ENCODE measurements at regions not wholly inside any gene's neighbourhood (a gene's known extent, or its start where the extent isn't known, plus 50 kb on each side); places are given as distances from the start of the nearest gene placed in this dataset.
"Not testable (repeated sequence)": the region's sequence is repeated elsewhere in the genome, so short reads cannot be mapped to it uniquely, and the experiment has no call there.

- H3K27ac ChIP-seq (ENCODE audit: low read depth in 2 of 2, low read length in 2 of 2) = no peak overlapping the region
- peaks cover 0 to 2% of the 10 kb centered on the region in 2 donors for H3K27me3 ChIP-seq (ENCODE audit: control insufficient read depth in 2 of 2, insufficient read depth in 2 of 2, low read length in 2 of 2)
- peak overlapping the region in 1 of 2 donors; percentile 33 for H3K4me3 ChIP-seq (ENCODE audit: low read length in 2 of 2)
- peaks cover 0 to 4% of the 10 kb centered on the region in 2 donors for H3K4me1 ChIP-seq (ENCODE audit: control insufficient read depth in 2 of 2, insufficient read depth in 2 of 2, low read length in 2 of 2)
- no peaks in the 10 kb centered on the region for H3K36me3 ChIP-seq (ENCODE audit: control insufficient read depth in 2 of 2, insufficient read depth in 2 of 2, low read length in 2 of 2)
- H3K9ac ChIP-seq (ENCODE audit: low read depth in 1 of 2, low read length in 2 of 2) = no peak overlapping the region
- H3K9me3 ChIP-seq (ENCODE audit: control insufficient read depth in 2 of 2, low read length in 2 of 2) = no peaks in the 10 kb centered on the region
Observed at GRCh38 chr4:42282081-42282901, 115.0 kb upstream of the SHISA3 start.

GRCh38 chr4:42284030-42284429 lies 113.3 kb upstream of the SHISA3 start:
- H3K9ac ChIP-seq (ENCODE audit: low read depth in 1 of 2, low read length in 2 of 2) = no peak overlapping the region
- H3K4me3 ChIP-seq (ENCODE audit: low read length in 2 of 2) = no peak overlapping the region
- H3K27ac ChIP-seq (ENCODE audit: low read depth in 2 of 2, low read length in 2 of 2) = no peak overlapping the region
- no peaks in the 10 kb centered on the region for H3K36me3 ChIP-seq (ENCODE audit: control insufficient read depth in 2 of 2, insufficient read depth in 2 of 2, low read length in 2 of 2)
- H3K27me3 ChIP-seq (ENCODE audit: control insufficient read depth in 2 of 2, insufficient read depth in 2 of 2, low read length in 2 of 2) = peaks cover 0 to 2% of the 10 kb centered on the region in 2 donors
- H3K4me1 ChIP-seq (ENCODE audit: control insufficient read depth in 2 of 2, insufficient read depth in 2 of 2, low read length in 2 of 2) = peaks cover 0 to 4% of the 10 kb centered on the region in 2 donors
- H3K9me3 ChIP-seq (ENCODE audit: control insufficient read depth in 2 of 2, low read length in 2 of 2) = no peaks in the 10 kb centered on the region

GRCh38 chr4:42288876-42289275 lies 108.4 kb upstream of the SHISA3 start:
- not testable (repeated sequence) for H3K4me3 ChIP-seq (ENCODE audit: low read length in 2 of 2); H3K27me3 ChIP-seq (ENCODE audit: control insufficient read depth in 2 of 2, insufficient read depth in 2 of 2, low read length in 2 of 2); H3K4me1 ChIP-seq (ENCODE audit: control insufficient read depth in 2 of 2, insufficient read depth in 2 of 2, low read length in 2 of 2); H3K9me3 ChIP-seq (ENCODE audit: control insufficient read depth in 2 of 2, low read length in 2 of 2); H3K27ac ChIP-seq (ENCODE audit: low read depth in 2 of 2, low read length in 2 of 2); H3K9ac ChIP-seq (ENCODE audit: low read depth in 1 of 2, low read length in 2 of 2); H3K36me3 ChIP-seq (ENCODE audit: control insufficient read depth in 2 of 2, insufficient read depth in 2 of 2, low read length in 2 of 2)

GRCh38 chr4:42292192-42292591 lies 105.1 kb upstream of the SHISA3 start:
- not testable (repeated sequence) for H3K9me3 ChIP-seq (ENCODE audit: control insufficient read depth in 2 of 2, low read length in 2 of 2); H3K27me3 ChIP-seq (ENCODE audit: control insufficient read depth in 2 of 2, insufficient read depth in 2 of 2, low read length in 2 of 2); H3K4me3 ChIP-seq (ENCODE audit: low read length in 2 of 2)

GRCh38 chr4:42293967-42294813 lies 103.1 kb upstream of the SHISA3 start:
- Histone ChIP-seq H3K4me3 (ENCODE audit: low read length in 2 of 2) (no peak overlapping the region), H3K9me3 (ENCODE audit: control insufficient read depth in 2 of 2, low read length in 2 of 2) (no peaks in the 10 kb centered on the region), H3K27ac (ENCODE audit: low read depth in 2 of 2, low read length in 2 of 2) (no peak overlapping the region), H3K36me3 (ENCODE audit: control insufficient read depth in 2 of 2, insufficient read depth in 2 of 2, low read length in 2 of 2) (no peaks in the 10 kb centered on the region), H3K9ac (ENCODE audit: low read depth in 1 of 2, low read length in 2 of 2) (no peak overlapping the region), H3K27me3 (ENCODE audit: control insufficient read depth in 2 of 2, insufficient read depth in 2 of 2, low read length in 2 of 2) (no peaks in the 10 kb centered on the region), H3K4me1 (ENCODE audit: control insufficient read depth in 2 of 2, insufficient read depth in 2 of 2, low read length in 2 of 2) (no peaks in the 10 kb centered on the region)

More at GRCh38 chr4:42292192-42292591, 105.1 kb upstream of the SHISA3 start:
- not testable (repeated sequence) for H3K36me3 ChIP-seq (ENCODE audit: control insufficient read depth in 2 of 2, insufficient read depth in 2 of 2, low read length in 2 of 2); H3K27ac ChIP-seq (ENCODE audit: low read depth in 2 of 2, low read length in 2 of 2); H3K4me1 ChIP-seq (ENCODE audit: control insufficient read depth in 2 of 2, insufficient read depth in 2 of 2, low read length in 2 of 2); H3K9ac ChIP-seq (ENCODE audit: low read depth in 1 of 2, low read length in 2 of 2)

GRCh38 chr4:42296196-42296595 lies 101.1 kb upstream of the SHISA3 start:
- no peak overlapping the region for H3K9ac ChIP-seq (ENCODE audit: low read depth in 1 of 2, low read length in 2 of 2)
- H3K4me3 ChIP-seq (ENCODE audit: low read length in 2 of 2) = no peak overlapping the region
- H3K4me1 ChIP-seq (ENCODE audit: control insufficient read depth in 2 of 2, insufficient read depth in 2 of 2, low read length in 2 of 2) = no peaks in the 10 kb centered on the region
- H3K27me3 ChIP-seq (ENCODE audit: control insufficient read depth in 2 of 2, insufficient read depth in 2 of 2, low read length in 2 of 2) = no peaks in the 10 kb centered on the region
- H3K9me3 ChIP-seq (ENCODE audit: control insufficient read depth in 2 of 2, low read length in 2 of 2) = no peaks in the 10 kb centered on the region
- no peaks in the 10 kb centered on the region for H3K36me3 ChIP-seq (ENCODE audit: control insufficient read depth in 2 of 2, insufficient read depth in 2 of 2, low read length in 2 of 2)
- H3K27ac ChIP-seq (ENCODE audit: low read depth in 2 of 2, low read length in 2 of 2) = no peak overlapping the region

- no peaks in the 10 kb centered on the region for H3K36me3 ChIP-seq (ENCODE audit: control insufficient read depth in 2 of 2, insufficient read depth in 2 of 2, low read length in 2 of 2)
- no peak overlapping the region for H3K9ac ChIP-seq (ENCODE audit: low read depth in 1 of 2, low read length in 2 of 2)
- no peaks in the 10 kb centered on the region for H3K4me1 ChIP-seq (ENCODE audit: control insufficient read depth in 2 of 2, insufficient read depth in 2 of 2, low read length in 2 of 2)
- H3K27ac ChIP-seq (ENCODE audit: low read depth in 2 of 2, low read length in 2 of 2) = no peak overlapping the region
- no peak overlapping the region for H3K4me3 ChIP-seq (ENCODE audit: low read length in 2 of 2)
- no peaks in the 10 kb centered on the region for H3K27me3 ChIP-seq (ENCODE audit: control insufficient read depth in 2 of 2, insufficient read depth in 2 of 2, low read length in 2 of 2)
- no peaks in the 10 kb centered on the region for H3K9me3 ChIP-seq (ENCODE audit: control insufficient read depth in 2 of 2, low read length in 2 of 2)
Observed at GRCh38 chr4:42302348-42302747, 94.9 kb upstream of the SHISA3 start.

- H3K9ac ChIP-seq (ENCODE audit: low read depth in 1 of 2, low read length in 2 of 2) = no peak overlapping the region
- H3K4me3 ChIP-seq (ENCODE audit: low read length in 2 of 2) = no peak overlapping the region
- no peaks in the 10 kb centered on the region for H3K4me1 ChIP-seq (ENCODE audit: control insufficient read depth in 2 of 2, insufficient read depth in 2 of 2, low read length in 2 of 2)
- H3K27me3 ChIP-seq (ENCODE audit: control insufficient read depth in 2 of 2, insufficient read depth in 2 of 2, low read length in 2 of 2) = no peaks in the 10 kb centered on the region
- no peaks in the 10 kb centered on the region for H3K9me3 ChIP-seq (ENCODE audit: control insufficient read depth in 2 of 2, low read length in 2 of 2)
- H3K36me3 ChIP-seq (ENCODE audit: control insufficient read depth in 2 of 2, insufficient read depth in 2 of 2, low read length in 2 of 2) = no peaks in the 10 kb centered on the region
- H3K27ac ChIP-seq (ENCODE audit: low read depth in 2 of 2, low read length in 2 of 2) = no peak overlapping the region
Observed at GRCh38 chr4:42306221-42307109, 90.8 kb upstream of the SHISA3 start.

- H3K27me3 ChIP-seq (ENCODE audit: control insufficient read depth in 2 of 2, insufficient read depth in 2 of 2, low read length in 2 of 2) = no peaks in the 10 kb centered on the region
- no peak overlapping the region for H3K4me3 ChIP-seq (ENCODE audit: low read length in 2 of 2)
- peaks cover 0 to 3% of the 10 kb centered on the region in 2 donors for H3K4me1 ChIP-seq (ENCODE audit: control insufficient read depth in 2 of 2, insufficient read depth in 2 of 2, low read length in 2 of 2)
- H3K36me3 ChIP-seq (ENCODE audit: control insufficient read depth in 2 of 2, insufficient read depth in 2 of 2, low read length in 2 of 2) = no peaks in the 10 kb centered on the region
- H3K9me3 ChIP-seq (ENCODE audit: control insufficient read depth in 2 of 2, low read length in 2 of 2) = no peaks in the 10 kb centered on the region
- no peak overlapping the region for H3K27ac ChIP-seq (ENCODE audit: low read depth in 2 of 2, low read length in 2 of 2)
- H3K9ac ChIP-seq (ENCODE audit: low read depth in 1 of 2, low read length in 2 of 2) = no peak overlapping the region
Observed at GRCh38 chr4:42308247-42308646, 89.0 kb upstream of the SHISA3 start.

Data from mucosa of rectum (tissue), 2 donors.